ENCODE measurements at regions not wholly inside any gene's neighbourhood (a gene's known extent, or its start where the extent isn't known, plus 50 kb on each side); places are given as distances from the start of the nearest gene placed in this dataset.

DNA sequence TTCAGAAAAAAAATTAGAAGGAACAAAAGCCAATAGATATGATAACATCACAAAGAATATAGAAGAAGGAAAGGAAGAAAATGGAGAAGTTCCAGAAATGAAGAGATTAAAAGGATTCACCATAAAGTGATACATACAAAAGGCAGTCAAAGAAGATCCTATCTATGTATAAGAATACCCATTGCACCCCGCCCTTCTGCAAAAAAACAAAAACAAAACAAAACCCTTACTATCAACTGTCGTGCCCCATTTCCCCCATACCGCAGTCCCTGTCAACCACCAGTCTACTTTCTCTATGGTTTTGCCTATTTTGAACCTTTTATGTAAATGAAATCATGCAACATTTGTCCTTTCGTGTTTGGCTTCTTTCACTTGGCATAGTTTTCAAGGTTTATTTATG, 385.6 kb downstream of the PRDM5 start:
- DNase-seq (ENCODE audit: low read depth, low spot score) = no peak
- no peaks in the 10 kb centered on the region for H3K27me3 ChIP-seq (ENCODE audit: control insufficient read depth, insufficient read depth, low read length)
- intact Hi-C loops (cut with micrococcal nuclease; ENCODE audit: unreplicated experiment) = no loop called here
- in situ Hi-C loops (cut with HindIII; ENCODE audit: low pct_unique_long_range_greater_than_20kb, low sequenced_read_pairs) = no loop called here
- no peak overlapping the region for H3K4me3 ChIP-seq (ENCODE audit: low read depth in 2 of 2, low read length in 2 of 2)
- POLR2A ChIA-PET = no interaction called here
- no peak for ATAC-seq
- BruUV-seq (replicated peaks) = no TSS peak
- no peaks in the 10 kb centered on the region for H3K4me1 ChIP-seq (ENCODE audit: control insufficient read depth, insufficient read depth, low read length)
- CTCF ChIA-PET = no interaction called here
- no peaks in the 10 kb centered on the region for H3K9me3 ChIP-seq (ENCODE audit: control insufficient read depth, insufficient read depth, low read depth, low read length)
- TF ChIP-seq, protein P1, sequence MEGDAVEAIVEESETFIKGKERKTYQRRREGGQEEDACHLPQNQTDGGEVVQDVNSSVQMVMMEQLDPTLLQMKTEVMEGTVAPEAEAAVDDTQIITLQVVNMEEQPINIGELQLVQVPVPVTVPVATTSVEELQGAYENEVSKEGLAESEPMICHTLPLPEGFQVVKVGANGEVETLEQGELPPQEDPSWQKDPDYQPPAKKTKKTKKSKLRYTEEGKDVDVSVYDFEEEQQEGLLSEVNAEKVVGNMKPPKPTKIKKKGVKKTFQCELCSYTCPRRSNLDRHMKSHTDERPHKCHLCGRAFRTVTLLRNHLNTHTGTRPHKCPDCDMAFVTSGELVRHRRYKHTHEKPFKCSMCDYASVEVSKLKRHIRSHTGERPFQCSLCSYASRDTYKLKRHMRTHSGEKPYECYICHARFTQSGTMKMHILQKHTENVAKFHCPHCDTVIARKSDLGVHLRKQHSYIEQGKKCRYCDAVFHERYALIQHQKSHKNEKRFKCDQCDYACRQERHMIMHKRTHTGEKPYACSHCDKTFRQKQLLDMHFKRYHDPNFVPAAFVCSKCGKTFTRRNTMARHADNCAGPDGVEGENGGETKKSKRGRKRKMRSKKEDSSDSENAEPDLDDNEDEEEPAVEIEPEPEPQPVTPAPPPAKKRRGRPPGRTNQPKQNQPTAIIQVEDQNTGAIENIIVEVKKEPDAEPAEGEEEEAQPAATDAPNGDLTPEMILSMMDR (IDR thresholded peaks at IDR 0.05) = no peak
- no peak for TF ChIP-seq POLR2AphosphoS5 (IDR thresholded peaks at IDR 0.05; ENCODE audit: low read depth, low read length)
- TF ChIP-seq, protein P2, sequence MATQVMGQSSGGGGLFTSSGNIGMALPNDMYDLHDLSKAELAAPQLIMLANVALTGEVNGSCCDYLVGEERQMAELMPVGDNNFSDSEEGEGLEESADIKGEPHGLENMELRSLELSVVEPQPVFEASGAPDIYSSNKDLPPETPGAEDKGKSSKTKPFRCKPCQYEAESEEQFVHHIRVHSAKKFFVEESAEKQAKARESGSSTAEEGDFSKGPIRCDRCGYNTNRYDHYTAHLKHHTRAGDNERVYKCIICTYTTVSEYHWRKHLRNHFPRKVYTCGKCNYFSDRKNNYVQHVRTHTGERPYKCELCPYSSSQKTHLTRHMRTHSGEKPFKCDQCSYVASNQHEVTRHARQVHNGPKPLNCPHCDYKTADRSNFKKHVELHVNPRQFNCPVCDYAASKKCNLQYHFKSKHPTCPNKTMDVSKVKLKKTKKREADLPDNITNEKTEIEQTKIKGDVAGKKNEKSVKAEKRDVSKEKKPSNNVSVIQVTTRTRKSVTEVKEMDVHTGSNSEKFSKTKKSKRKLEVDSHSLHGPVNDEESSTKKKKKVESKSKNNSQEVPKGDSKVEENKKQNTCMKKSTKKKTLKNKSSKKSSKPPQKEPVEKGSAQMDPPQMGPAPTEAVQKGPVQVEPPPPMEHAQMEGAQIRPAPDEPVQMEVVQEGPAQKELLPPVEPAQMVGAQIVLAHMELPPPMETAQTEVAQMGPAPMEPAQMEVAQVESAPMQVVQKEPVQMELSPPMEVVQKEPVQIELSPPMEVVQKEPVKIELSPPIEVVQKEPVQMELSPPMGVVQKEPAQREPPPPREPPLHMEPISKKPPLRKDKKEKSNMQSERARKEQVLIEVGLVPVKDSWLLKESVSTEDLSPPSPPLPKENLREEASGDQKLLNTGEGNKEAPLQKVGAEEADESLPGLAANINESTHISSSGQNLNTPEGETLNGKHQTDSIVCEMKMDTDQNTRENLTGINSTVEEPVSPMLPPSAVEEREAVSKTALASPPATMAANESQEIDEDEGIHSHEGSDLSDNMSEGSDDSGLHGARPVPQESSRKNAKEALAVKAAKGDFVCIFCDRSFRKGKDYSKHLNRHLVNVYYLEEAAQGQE (IDR thresholded peaks at IDR 0.05; ENCODE audit: insufficient read depth in 1 of 2, low read depth in 2 of 2, low read length in 1 of 2) = no peak
- TF ChIP-seq SIN3A (IDR thresholded peaks at IDR 0.05; ENCODE audit: borderline replicate concordance, insufficient read depth, low read depth, low read length) = no peak
- no peak for TF ChIP-seq TCF7L2 (IDR thresholded peaks at IDR 0.05; ENCODE audit: low read depth, low read length)
- no peak overlapping the region for H3K27ac ChIP-seq (ENCODE audit: low read length)
- no peaks in the 10 kb centered on the region for H3K36me3 ChIP-seq (ENCODE audit: control insufficient read depth, insufficient read depth, low read length)

DNA sequence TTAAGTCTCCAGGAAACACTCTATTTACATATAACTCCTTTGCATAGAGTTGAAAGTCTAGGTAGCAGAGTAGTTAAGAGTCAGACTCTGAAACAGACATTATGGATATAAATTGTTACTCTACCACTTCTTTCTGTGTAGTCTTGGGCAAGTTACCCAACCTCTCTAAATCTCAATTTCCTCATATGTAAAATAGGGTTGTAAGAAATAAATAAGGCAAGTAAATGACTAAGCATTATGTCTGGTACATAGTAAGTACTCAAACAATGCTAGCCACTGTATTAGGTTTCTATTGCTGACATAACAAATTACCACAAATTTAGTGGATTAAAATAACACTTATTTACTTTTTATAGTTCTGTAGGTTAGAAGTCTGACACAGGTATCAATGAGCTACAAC, 394.1 kb downstream of the PRDM5 start:
- CTCF ChIA-PET = no interaction called here

More for the DNA sequence above, 394.1 kb downstream of the PRDM5 start:
- DNase-seq (ENCODE audit: low read depth, low spot score) (no peak), ATAC-seq (no peak)
- no peaks in the 10 kb centered on the region for H3K27me3 ChIP-seq (ENCODE audit: control insufficient read depth, insufficient read depth, low read length)
- BruUV-seq (replicated peaks) = no TSS peak
- intact Hi-C loops (cut with micrococcal nuclease; ENCODE audit: unreplicated experiment) (no loop called here), in situ Hi-C loops (cut with HindIII; ENCODE audit: low pct_unique_long_range_greater_than_20kb, low sequenced_read_pairs) (no loop called here)
- POLR2A ChIA-PET = no interaction called here
- H3K4me1 ChIP-seq (ENCODE audit: control insufficient read depth, insufficient read depth, low read length) = no peaks in the 10 kb centered on the region
- no peak overlapping the region for H3K4me3 ChIP-seq (ENCODE audit: low read depth in 2 of 2, low read length in 2 of 2)
- TF ChIP-seq POLR2AphosphoS5 (IDR thresholded peaks at IDR 0.05; ENCODE audit: low read depth, low read length) (no peak), TCF7L2 (IDR thresholded peaks at IDR 0.05; ENCODE audit: low read depth, low read length) (no peak), SIN3A (IDR thresholded peaks at IDR 0.05; ENCODE audit: borderline replicate concordance, insufficient read depth, low read depth, low read length) (no peak)
- TF ChIP-seq, protein P2 (IDR thresholded peaks at IDR 0.05; ENCODE audit: insufficient read depth in 1 of 2, low read depth in 2 of 2, low read length in 1 of 2) = no peak
- TF ChIP-seq, protein P1 (IDR thresholded peaks at IDR 0.05) = no peak
- H3K9me3 ChIP-seq (ENCODE audit: control insufficient read depth, insufficient read depth, low read depth, low read length) = no peaks in the 10 kb centered on the region
- no peak overlapping the region for H3K27ac ChIP-seq (ENCODE audit: low read length)
- H3K36me3 ChIP-seq (ENCODE audit: control insufficient read depth, insufficient read depth, low read length) = no peaks in the 10 kb centered on the region

All from Panc1 (cell line).